Coronary artery (tissue), 2 donors: ENCODE measurements at regions not wholly inside any gene's neighbourhood (a gene's known extent, or its start where the extent isn't known, plus 50 kb on each side); places are given as distances from the start of the nearest gene placed in this dataset.
"Not testable (repeated sequence)": the region's sequence is repeated elsewhere in the genome, so short reads cannot be mapped to it uniquely, and the experiment has no call there.

Experiments used
- DNase-seq: peaks from one replicate; pipeline ENCODE4 v3.0.0-alpha.2; 2017; ENCODE audit warnings: low spot score
- H3K27ac ChIP-seq, 2 donors: fragments of 200-600 bp; sonication (generic); one replicate each; pipeline ENCODE4 v1.5.1; 2016 to 2019
- H3K4me3 ChIP-seq: fragments of 200-600 bp; sonication (generic); 2 replicates; pipeline ENCODE4 v1.5.1; 2016; ENCODE audit warnings: mild to moderate bottlenecking, moderate library complexity
- CTCF ChIP-seq: fragments of 200-600 bp; sonication (generic); IDR thresholded peaks from one replicate; pipeline ENCODE4 v1.5.1; 2019; ENCODE audit warnings: antibody characterized with exemption

GRCh38 chr6:169117663-169118062 is 136.0 kb downstream of the THBS2 start:
- Histone ChIP-seq H3K27ac (no peak overlapping the region), H3K4me3 (no peak overlapping the region)
- TF ChIP-seq CTCF = no peak
- no peak for DNase-seq

- Histone ChIP-seq H3K27ac (no peak overlapping the region), H3K4me3 (no peak overlapping the region)
- no peak for TF ChIP-seq CTCF
- DNase-seq = no peak
These were observed 138.0 kb downstream of the THBS2 start for GRCh38 chr6:169115632-169116031.

GRCh38 chr6:169114632-169115031 is 139.0 kb downstream of the THBS2 start:
- H3K27ac ChIP-seq, DNase-seq, H3K4me3 ChIP-seq: not testable (repeated sequence)

- no peak overlapping the region for H3K4me3 ChIP-seq
- DNase-seq = no peak
- TF ChIP-seq CTCF = no peak
- H3K27ac ChIP-seq = no peak overlapping the region
These were observed 140.9 kb downstream of the THBS2 start for GRCh38 chr6:169112483-169113320.

GRCh38 chr6:169111203-169111602 is 142.4 kb downstream of the THBS2 start:
- DNase-seq = no peak
- Histone ChIP-seq H3K4me3 (no peak overlapping the region), H3K27ac (no peak overlapping the region)
- TF ChIP-seq CTCF = no peak

GRCh38 chr6:169109411-169110220 is 144.0 kb downstream of the THBS2 start:
- DNase-seq = no peak
- TF ChIP-seq CTCF = no peak
- H3K27ac ChIP-seq = no peak overlapping the region
- no peak overlapping the region for H3K4me3 ChIP-seq

- Histone ChIP-seq H3K27ac (no peak overlapping the region), H3K4me3 (no peak overlapping the region)
- DNase-seq = no peak
- no peak for TF ChIP-seq CTCF
These were observed 144.9 kb downstream of the THBS2 start for GRCh38 chr6:169108753-169109152.
